ENCODE measurements at regions not wholly inside any gene's neighbourhood (a gene's known extent, or its start where the extent isn't known, plus 50 kb on each side); places are given as distances from the start of the nearest gene placed in this dataset.

DNA sequence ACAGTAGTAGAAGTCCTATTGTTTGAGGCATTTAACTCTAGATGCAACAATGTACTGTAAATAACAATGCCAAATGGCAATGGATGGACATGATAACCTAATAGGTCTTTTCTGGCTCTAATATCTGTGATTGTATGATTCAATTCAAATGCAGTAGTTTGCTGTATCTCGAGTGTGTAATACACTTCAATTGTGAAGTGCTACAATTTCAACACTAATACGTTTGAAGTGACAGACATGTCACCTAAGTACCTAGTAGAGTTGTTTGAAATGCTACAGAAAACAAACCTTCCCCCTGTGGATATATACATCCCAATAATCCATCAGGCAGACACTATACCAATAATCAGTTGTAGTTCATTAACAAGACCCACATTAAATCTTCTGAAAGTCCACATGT is 305.9 kb upstream of the ITGA1 start:
- H3K4me3 Mint-ChIP-seq: no peak overlapping the region
- no peaks in the 10 kb centered on the region for H3K4me1 Mint-ChIP-seq (ENCODE audit: low read depth in 2 of 2)
- no peak for ATAC-seq (replicated peaks)
- no peaks in the 10 kb centered on the region for H3K27me3 Mint-ChIP-seq
- H3K9me3 Mint-ChIP-seq: peaks cover 0 to 2% of the 10 kb centered on the region in 2 donors
- H3K36me3 Mint-ChIP-seq (ENCODE audit: insufficient read depth): no peaks in the 10 kb centered on the region
- no peak for DNase-seq
- no peak overlapping the region for H3K27ac Mint-ChIP-seq

DNA sequence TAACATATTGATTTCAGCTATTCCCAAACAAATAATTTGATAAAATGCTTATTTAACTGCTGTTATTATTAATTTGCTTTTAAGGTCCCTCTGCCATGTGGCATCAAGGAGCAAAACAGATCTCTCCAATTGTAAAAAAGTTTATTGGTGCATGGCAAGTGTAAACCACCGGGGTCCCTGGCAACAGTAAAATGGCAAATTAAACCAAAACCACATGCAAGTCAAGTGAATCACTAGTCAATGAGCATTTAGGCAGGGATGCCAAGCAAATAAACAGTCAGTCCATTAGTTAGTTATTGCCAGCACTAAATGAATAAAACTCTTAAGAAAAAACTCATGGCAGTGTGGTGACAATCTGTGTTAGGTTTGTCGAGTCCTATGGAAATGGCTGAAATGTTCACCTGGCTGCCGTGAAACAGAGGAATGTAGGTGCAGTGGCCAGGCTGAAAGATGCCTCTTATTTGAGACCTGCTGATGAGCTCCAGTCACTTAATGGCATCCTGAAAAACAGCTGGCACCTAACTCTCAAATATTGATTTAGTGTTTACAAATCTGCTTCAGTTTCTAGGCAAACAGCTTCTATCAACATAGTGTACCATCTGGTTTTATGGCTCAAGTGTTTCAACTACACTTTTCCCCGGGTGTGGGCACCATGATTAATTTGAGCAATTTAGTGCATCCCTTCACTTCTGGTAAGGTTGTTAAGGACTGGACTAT is 296.5 kb upstream of the ITGA1 start:
- no peak for ATAC-seq (replicated peaks)
- DNase-seq: no peak
- Mint-ChIP-seq H3K9me3 (no peaks in the 10 kb centered on the region), H3K27ac (no peak overlapping the region), H3K27me3 (no peaks in the 10 kb centered on the region), H3K4me1 (ENCODE audit: low read depth in 2 of 2) (no peaks in the 10 kb centered on the region), H3K36me3 (ENCODE audit: insufficient read depth) (no peaks in the 10 kb centered on the region), H3K4me3 (no peak overlapping the region)

DNA sequence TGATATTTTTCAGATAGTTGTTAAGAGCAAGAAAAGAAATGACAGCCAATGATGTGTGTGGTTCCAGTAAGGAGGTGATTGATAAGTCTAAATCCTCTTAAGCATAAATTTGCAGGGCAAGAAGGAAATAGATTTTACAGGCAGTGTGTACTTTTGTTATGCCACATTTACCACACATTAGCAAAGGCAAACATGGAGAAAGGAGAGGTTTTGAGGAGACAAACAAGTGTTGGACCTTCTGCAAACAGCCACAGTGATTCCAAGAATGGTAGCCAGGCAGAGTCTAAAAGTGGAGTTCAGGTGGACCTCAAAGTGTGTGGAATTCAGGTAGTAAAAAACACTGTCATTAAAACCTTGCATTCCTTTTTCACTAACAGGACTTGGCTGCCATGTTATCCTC is 295.9 kb upstream of the ITGA1 start:
- H3K27me3 Mint-ChIP-seq: no peaks in the 10 kb centered on the region
- H3K27ac Mint-ChIP-seq: no peak overlapping the region
- no peak for ATAC-seq (replicated peaks)
- no peaks in the 10 kb centered on the region for H3K36me3 Mint-ChIP-seq (ENCODE audit: insufficient read depth)
- no peak overlapping the region for H3K4me3 Mint-ChIP-seq
- no peaks in the 10 kb centered on the region for H3K4me1 Mint-ChIP-seq (ENCODE audit: low read depth in 2 of 2)
- no peak for DNase-seq
- H3K9me3 Mint-ChIP-seq: no peaks in the 10 kb centered on the region

DNA sequence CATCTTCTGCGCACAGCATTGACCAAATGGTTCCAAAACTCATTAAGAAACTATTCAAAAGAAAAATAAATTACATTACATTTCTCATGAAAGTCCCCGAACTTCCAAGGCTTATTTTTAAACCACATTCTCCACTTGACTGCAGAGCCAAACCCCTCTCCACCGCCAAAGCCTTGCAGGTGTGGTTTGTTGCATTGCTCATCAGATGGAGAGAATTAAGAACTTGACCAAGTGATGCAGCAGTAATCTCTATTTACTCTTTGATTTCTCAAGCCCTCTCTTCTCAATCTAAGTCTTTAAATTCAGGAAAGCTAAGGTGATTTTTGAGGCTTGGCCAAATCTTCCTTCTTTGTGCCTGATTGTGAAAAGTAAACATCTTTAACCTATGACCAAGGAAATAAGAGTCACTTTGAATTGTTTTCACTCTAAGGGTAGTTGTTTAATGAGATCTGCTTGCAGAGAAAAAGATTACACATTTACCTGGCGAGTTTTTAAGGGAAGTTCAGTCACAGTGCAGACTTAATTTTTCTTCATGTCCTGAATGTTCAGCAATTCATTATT is 290.5 kb upstream of the ITGA1 start:
- ATAC-seq (replicated peaks) (no peak), DNase-seq (no peak)
- Mint-ChIP-seq H3K4me1 (ENCODE audit: low read depth in 2 of 2) (peaks cover 0 to 1% of the 10 kb centered on the region in 2 donors), H3K27me3 (peaks cover 0 to 11% of the 10 kb centered on the region in 2 donors), H3K36me3 (ENCODE audit: insufficient read depth) (no peaks in the 10 kb centered on the region), H3K9me3 (no peaks in the 10 kb centered on the region), H3K4me3 (no peak overlapping the region), H3K27ac (no peak overlapping the region)

DNA sequence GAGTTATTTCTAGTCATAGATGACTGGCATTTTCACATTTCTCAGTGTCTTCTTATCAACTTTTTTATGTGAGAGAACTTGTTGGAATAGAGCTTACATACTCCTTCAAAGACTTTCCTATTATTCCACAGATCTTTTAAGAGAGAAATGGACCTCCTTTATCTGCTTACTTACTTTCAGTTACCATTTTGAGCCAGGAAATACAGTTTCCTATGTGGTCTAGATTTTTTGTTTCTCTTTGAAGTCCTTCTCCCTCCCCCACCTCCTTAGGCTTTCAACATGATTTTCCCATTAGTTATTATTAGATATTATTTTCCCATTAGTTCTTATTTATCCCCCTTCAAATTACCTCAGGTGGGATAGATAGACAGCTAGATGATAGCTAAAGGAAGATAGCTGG is 289.1 kb upstream of the ITGA1 start:
- Mint-ChIP-seq H3K4me3 (no peak overlapping the region), H3K36me3 (ENCODE audit: insufficient read depth) (no peaks in the 10 kb centered on the region), H3K4me1 (ENCODE audit: low read depth in 2 of 2) (peaks cover 0 to 1% of the 10 kb centered on the region in 2 donors), H3K27ac (no peak overlapping the region), H3K27me3 (peaks cover 0 to 11% of the 10 kb centered on the region in 2 donors), H3K9me3 (no peaks in the 10 kb centered on the region)
- ATAC-seq (replicated peaks) (no peak), DNase-seq (no peak)

DNA sequence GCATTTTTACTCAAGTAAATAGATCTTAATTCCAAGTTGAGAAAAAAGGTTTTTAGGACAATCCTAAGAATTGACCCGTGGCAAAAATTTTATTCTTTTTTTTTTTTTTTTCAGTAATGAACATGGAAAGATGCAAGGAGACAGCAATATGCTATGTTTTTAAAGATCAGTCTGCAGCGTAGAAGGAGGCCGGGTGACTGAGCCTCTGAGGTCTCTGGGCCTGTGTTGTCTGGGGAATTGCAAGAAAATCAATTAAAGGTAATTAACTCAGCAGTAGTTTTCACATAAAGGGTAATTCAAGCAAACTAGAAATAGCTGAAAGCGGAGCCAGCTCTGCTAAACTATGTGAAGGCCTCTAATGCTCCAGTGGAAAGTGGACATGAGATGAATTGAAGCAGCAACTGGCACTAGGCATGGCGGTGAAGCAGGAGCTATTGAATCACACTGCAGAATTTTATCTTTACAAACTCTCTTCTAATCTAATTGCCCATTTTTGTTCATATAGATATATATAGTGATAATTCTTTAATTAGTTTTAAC is 285.2 kb upstream of the ITGA1 start:
- Mint-ChIP-seq H3K9me3 (no peaks in the 10 kb centered on the region), H3K27ac (no peak overlapping the region), H3K4me1 (ENCODE audit: low read depth in 2 of 2) (peaks cover 3 to 6% of the 10 kb centered on the region in 2 donors), H3K27me3 (peaks cover 0 to 11% of the 10 kb centered on the region in 2 donors), H3K36me3 (ENCODE audit: insufficient read depth) (no peaks in the 10 kb centered on the region), H3K4me3 (no peak overlapping the region)
- ATAC-seq (replicated peaks): no peak
- no peak for DNase-seq

DNA sequence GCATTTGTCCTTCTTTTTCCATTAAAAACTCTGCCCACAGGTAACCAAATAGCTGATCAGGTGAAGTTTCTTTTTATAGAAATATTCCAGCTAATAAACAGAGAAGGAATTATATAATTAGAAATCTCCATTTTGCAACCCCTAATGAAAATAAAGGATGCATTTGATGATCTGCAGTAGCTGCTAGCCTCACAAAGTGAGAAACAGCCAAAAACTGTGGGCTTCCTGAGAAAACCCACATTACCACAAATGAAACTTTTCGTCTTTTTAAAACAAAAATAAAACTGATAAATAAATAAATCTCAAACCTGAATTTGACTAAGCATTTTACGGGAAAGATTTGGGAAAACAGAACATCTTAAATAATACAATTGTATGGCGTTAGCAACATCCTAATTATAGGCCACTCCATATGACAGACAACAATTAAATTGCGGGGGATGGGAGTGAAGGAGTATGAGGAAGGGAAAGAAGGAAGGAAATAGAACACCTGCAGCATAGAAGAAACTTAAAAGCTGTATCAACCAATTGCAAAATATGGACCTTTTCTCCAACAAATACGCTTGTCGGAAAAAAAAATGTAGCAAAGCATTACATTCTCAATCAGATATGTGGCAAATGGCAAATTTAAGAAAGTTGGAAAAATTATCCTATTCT is 283.0 kb upstream of the ITGA1 start:
- Mint-ChIP-seq H3K4me1 (ENCODE audit: low read depth in 2 of 2) (peaks cover 2 to 6% of the 10 kb centered on the region in 2 donors), H3K27ac (no peak overlapping the region), H3K4me3 (no peak overlapping the region), H3K36me3 (ENCODE audit: insufficient read depth) (no peaks in the 10 kb centered on the region), H3K27me3 (peaks cover 0 to 11% of the 10 kb centered on the region in 2 donors), H3K9me3 (no peaks in the 10 kb centered on the region)
- no peak for ATAC-seq (replicated peaks)
- no peak for DNase-seq

DNA sequence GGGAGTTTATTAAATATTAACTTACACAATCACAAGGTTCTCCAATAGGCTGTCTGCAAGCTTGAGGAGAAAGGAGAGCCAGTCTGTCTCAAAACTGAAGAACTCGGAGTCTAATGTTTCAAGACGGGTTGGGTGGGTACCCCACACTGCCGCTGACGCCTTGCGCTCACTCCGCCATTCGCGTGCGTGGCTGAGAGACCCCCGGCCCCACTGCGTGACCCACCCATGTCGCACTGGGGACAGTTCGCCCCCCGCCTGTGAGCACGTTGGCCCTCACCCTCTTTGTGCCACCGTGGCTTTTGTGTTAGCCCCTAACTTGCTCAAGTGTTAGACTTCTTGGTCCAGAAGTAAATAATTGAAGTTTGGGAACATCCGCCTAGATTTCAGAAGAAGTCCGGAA is 270.0 kb upstream of the ITGA1 start:
- Mint-ChIP-seq H3K9me3 (peaks cover 0 to 4% of the 10 kb centered on the region in 2 donors), H3K27ac (no peak overlapping the region), H3K36me3 (ENCODE audit: insufficient read depth) (no peaks in the 10 kb centered on the region), H3K4me1 (ENCODE audit: low read depth in 2 of 2) (no peaks in the 10 kb centered on the region), H3K27me3 (no peaks in the 10 kb centered on the region), H3K4me3 (no peak overlapping the region)
- ATAC-seq (replicated peaks) (no peak), DNase-seq (no peak)

DNA sequence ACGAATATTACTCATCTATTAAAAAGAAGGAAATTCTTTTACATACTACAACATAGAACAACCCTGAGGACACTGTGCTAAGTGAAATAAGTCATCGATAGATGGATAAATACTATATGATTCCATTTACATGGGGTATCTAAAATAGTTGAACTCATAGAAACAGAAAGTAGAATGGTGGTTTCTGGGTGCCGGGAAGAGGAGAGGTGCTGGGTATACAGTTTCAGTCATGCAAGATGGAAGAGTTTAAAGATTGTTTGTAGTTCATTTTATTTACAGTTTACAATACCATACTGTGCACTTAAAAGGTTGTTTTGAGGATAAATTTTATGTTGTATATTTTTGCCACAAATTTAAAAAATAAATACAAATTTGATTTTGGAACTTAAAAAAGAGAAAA is 267.5 kb upstream of the ITGA1 start:
- ATAC-seq (replicated peaks) (no peak), DNase-seq (no peak)
- no peak overlapping the region for H3K4me3 Mint-ChIP-seq
- H3K36me3 Mint-ChIP-seq (ENCODE audit: insufficient read depth): no peaks in the 10 kb centered on the region
- no peaks in the 10 kb centered on the region for H3K4me1 Mint-ChIP-seq (ENCODE audit: low read depth in 2 of 2)
- H3K27me3 Mint-ChIP-seq: no peaks in the 10 kb centered on the region
- H3K9me3 Mint-ChIP-seq: peaks cover 0 to 4% of the 10 kb centered on the region in 2 donors
- H3K27ac Mint-ChIP-seq: no peak overlapping the region

DNA sequence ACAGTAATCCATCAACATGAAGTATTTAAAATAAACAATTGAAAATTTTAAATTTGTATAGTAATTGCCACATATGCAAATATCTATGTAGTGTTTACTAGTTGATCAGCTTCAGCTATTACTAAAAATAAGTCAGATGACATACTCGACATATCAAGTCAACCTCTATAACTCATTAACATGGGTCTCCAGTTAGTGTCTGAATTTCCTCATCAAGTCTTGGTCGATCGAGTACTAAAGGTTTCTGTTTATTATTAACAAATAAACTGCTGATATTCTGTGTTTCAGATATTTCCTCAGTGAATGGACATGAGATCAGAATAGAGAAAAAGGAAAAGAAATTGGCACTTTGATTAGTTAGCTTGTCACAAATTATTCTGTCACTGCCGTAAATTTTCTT is 266.5 kb upstream of the ITGA1 start:
- Mint-ChIP-seq H3K36me3 (ENCODE audit: insufficient read depth) (no peaks in the 10 kb centered on the region), H3K4me3 (no peak overlapping the region), H3K27ac (no peak overlapping the region), H3K4me1 (ENCODE audit: low read depth in 2 of 2) (no peaks in the 10 kb centered on the region), H3K9me3 (peaks cover 0 to 1% of the 10 kb centered on the region in 2 donors), H3K27me3 (no peaks in the 10 kb centered on the region)
- ATAC-seq (replicated peaks) (no peak), DNase-seq (no peak)

DNA sequence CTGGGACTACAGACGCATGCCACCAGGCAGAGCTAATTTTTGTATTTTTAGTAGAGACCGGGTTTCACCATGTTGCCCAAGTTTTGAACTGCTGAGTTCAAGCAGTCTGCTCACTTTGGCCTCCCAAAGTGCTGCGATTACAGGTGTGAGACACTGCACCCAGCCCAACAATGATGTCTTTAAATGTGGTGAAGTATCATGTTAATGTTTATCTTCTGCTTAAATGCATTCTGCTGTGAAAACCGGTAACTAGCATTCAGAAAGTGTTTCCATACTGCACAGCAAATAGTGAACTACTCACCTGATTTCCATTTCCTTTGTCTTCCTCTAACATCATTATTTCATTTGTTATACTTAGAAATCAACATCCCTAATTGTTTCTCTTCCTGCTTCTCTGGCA is 264.0 kb upstream of the ITGA1 start:
- no peak overlapping the region for H3K4me3 Mint-ChIP-seq
- no peaks in the 10 kb centered on the region for H3K4me1 Mint-ChIP-seq (ENCODE audit: low read depth in 2 of 2)
- H3K27ac Mint-ChIP-seq: no peak overlapping the region

DNA sequence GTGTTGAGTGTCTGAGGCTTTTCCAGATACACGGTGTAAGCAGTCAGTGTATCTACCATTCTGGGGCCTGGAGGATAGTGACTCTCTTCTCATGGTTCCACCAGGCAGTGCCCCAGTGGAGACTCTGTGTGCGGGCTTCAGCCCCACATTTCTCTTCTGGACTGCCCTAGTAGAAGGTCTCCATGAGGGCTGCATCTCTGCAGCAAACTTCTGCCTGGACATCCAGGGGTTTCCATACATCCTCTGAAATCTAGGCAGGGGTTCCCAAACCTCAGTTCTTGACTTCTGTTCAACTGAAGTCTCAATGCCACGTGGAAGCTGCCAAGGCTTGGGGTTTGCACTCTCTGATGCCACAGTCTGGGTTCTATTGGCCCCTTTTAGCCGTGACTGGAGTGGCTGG is 256.6 kb upstream of the ITGA1 start:
- Mint-ChIP-seq H3K4me3 (no peak overlapping the region), H3K4me1 (ENCODE audit: low read depth in 2 of 2) (no peaks in the 10 kb centered on the region), H3K9me3 (peaks cover 6 to 16% of the 10 kb centered on the region in 2 donors), H3K27ac (no peak overlapping the region), H3K36me3 (ENCODE audit: insufficient read depth) (no peaks in the 10 kb centered on the region), H3K27me3 (no peaks in the 10 kb centered on the region)
- ATAC-seq (replicated peaks) (no peak), DNase-seq (no peak)

More for the DNA sequence above, 264.0 kb upstream of the ITGA1 start:
- no peak for ATAC-seq (replicated peaks)
- Mint-ChIP-seq H3K9me3 (no peaks in the 10 kb centered on the region), H3K27me3 (no peaks in the 10 kb centered on the region), H3K36me3 (ENCODE audit: insufficient read depth) (no peaks in the 10 kb centered on the region)
- DNase-seq: no peak

DNA sequence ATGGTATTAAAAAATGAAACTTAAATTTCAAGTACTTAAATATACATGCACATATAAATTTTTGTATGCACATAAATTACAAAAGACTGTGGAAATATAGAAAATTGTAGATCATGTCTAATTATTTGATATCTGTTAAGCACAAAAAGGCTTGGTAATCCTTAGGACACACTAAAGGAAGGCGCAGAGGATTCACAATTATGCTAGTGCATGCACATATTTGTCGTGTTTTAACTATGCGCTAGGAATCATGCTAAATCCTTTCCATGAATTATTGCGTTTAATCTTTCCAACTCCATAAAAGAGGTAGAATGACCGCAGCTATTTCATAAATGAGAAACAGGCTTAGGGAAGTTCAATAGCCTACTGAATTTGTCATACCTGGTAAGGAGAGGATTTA is 244.1 kb upstream of the ITGA1 start:
- Mint-ChIP-seq H3K36me3 (ENCODE audit: insufficient read depth) (no peaks in the 10 kb centered on the region), H3K27ac (no peak overlapping the region), H3K4me1 (ENCODE audit: low read depth in 2 of 2) (no peaks in the 10 kb centered on the region), H3K27me3 (no peaks in the 10 kb centered on the region), H3K9me3 (no peaks in the 10 kb centered on the region), H3K4me3 (no peak overlapping the region)
- ATAC-seq (replicated peaks): no peak
- no peak for DNase-seq

DNA sequence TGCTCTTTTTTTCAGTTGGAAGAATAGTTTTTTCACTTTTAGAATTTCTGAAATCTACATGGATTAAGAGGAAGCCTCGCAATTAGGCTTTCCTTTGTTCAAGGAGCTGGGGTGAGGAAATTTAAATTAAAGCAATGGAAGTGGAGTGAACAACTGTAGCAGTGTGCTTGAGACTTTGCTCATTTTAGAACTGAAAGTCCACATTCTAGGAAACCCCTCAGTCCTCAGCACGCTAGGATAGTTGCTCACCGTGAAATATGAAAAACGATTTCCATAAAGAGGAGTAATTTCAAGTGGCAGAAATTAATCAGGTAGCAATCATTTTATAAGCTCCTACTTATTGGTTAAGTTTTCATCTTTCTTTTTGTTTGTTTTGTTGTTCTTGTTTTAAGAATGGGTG is 243.0 kb upstream of the ITGA1 start:
- H3K36me3 Mint-ChIP-seq (ENCODE audit: insufficient read depth): no peaks in the 10 kb centered on the region
- DNase-seq: no peak
- no peak overlapping the region for H3K4me3 Mint-ChIP-seq
- no peaks in the 10 kb centered on the region for H3K4me1 Mint-ChIP-seq (ENCODE audit: low read depth in 2 of 2)
- no peak overlapping the region for H3K27ac Mint-ChIP-seq
- no peaks in the 10 kb centered on the region for H3K27me3 Mint-ChIP-seq
- ATAC-seq (replicated peaks): no peak
- H3K9me3 Mint-ChIP-seq: no peaks in the 10 kb centered on the region
